Calu3 (cell line): ENCODE measurements at regions not wholly inside any gene's neighbourhood (a gene's known extent, or its start where the extent isn't known, plus 50 kb on each side); places are given as distances from the start of the nearest gene placed in this dataset.

Experiments
- BruUV-seq: library from RNA; stranded (reverse); fragments of 400-500 nt; replicated peaks from 2 replicates; lab custom pipeline; 2021; lab: Mats Ljungman, UMichigan
- CTCF ChIA-PET: fragments of 300-600 bp; sonication (Branson Sonifier 250); formaldehyde crosslinking; loops from one replicate; lab custom pipeline; 2022; ENCODE audit warnings: antibody characterized with exemption; lab: Charles Lee
- DNase-seq: peaks from one replicate; pipeline ENCODE4 v3.0.0; 2022
- H3K27ac Mint-ChIP-seq: one replicate; pipeline ENCODE4 v1.8.0; 2022; ENCODE audit warnings: mixed read lengths; ENCODE audit not compliant: unreplicated experiment
- H3K27me3 Mint-ChIP-seq: one replicate; pipeline ENCODE4 v1.8.0; 2022; ENCODE audit warnings: mixed read lengths; ENCODE audit not compliant: unreplicated experiment
- H3K36me3 Mint-ChIP-seq: one replicate; pipeline ENCODE4 v1.8.0; 2022; ENCODE audit warnings: mild to moderate bottlenecking, moderate library complexity, mixed read lengths; ENCODE audit not compliant: insufficient read depth, unreplicated experiment
- H3K4me1 Mint-ChIP-seq: one replicate; pipeline ENCODE4 v1.8.0; 2022; ENCODE audit warnings: mild to moderate bottlenecking, low read depth, mixed read lengths; ENCODE audit not compliant: unreplicated experiment
- H3K4me3 Mint-ChIP-seq: one replicate; pipeline ENCODE4 v1.8.0; 2022; ENCODE audit warnings: mild to moderate bottlenecking, low read depth, moderate library complexity, mixed read lengths; ENCODE audit not compliant: unreplicated experiment
- H3K9me3 Mint-ChIP-seq: one replicate; pipeline ENCODE4 v1.8.0; 2022; ENCODE audit warnings: low read depth, mixed read lengths; ENCODE audit not compliant: unreplicated experiment
- CTCF ChIP-seq: fragments of 200-600 bp; IDR thresholded peaks from one replicate; pipeline ENCODE4 v1.8.0; 2022; ENCODE audit warnings: antibody characterized with exemption; ENCODE audit not compliant: unreplicated experiment
- intact Hi-C: fragments of 100-400 bp; cut with micrococcal nuclease; formaldehyde crosslinking; loops from one replicate; pipeline ENCODE4 v1.10.0; 2022; ENCODE audit not compliant: unreplicated experiment

GRCh38 chr1:229141271-229141670 is 129.6 kb upstream of the RAB4A start:
- no peak for TF ChIP-seq CTCF
- CTCF ChIA-PET: no interaction called here
- DNase-seq: no peak
- BruUV-seq: no TSS peak
- H3K36me3 Mint-ChIP-seq: no peaks in the 10 kb centered on the region
- intact Hi-C loops: no loop called here
- no peak overlapping the region for H3K27ac Mint-ChIP-seq
- peaks cover 28% of the 10 kb centered on the region for H3K4me1 Mint-ChIP-seq
- H3K27me3 Mint-ChIP-seq: no peaks in the 10 kb centered on the region
- H3K9me3 Mint-ChIP-seq: no peaks in the 10 kb centered on the region
- H3K4me3 Mint-ChIP-seq: no peak overlapping the region

GRCh38 chr1:229141689-229142377 is 129.1 kb upstream of the RAB4A start:
- H3K36me3 Mint-ChIP-seq: no peaks in the 10 kb centered on the region
- BruUV-seq: no TSS peak
- CTCF ChIA-PET: interaction anchor here (0.6 kb wide), 1 partner anchor 416 kb away, joined by 3 read pairs; no protein-coding TSS in a partner anchor
- no peaks in the 10 kb centered on the region for H3K9me3 Mint-ChIP-seq
- no peak for TF ChIP-seq CTCF
- no peak overlapping the region for H3K4me3 Mint-ChIP-seq
- no peak overlapping the region for H3K27ac Mint-ChIP-seq
- intact Hi-C loops: no loop called here
- H3K4me1 Mint-ChIP-seq: peaks cover 28% of the 10 kb centered on the region
- DNase-seq: no peak
- H3K27me3 Mint-ChIP-seq: no peaks in the 10 kb centered on the region

- Mint-ChIP-seq H3K36me3 (no peaks in the 10 kb centered on the region), H3K4me1 (peaks cover 24% of the 10 kb centered on the region), H3K27ac (no peak overlapping the region), H3K4me3 (no peak overlapping the region), H3K27me3 (no peaks in the 10 kb centered on the region), H3K9me3 (no peaks in the 10 kb centered on the region)
- no peak for DNase-seq
- no peak for TF ChIP-seq CTCF
- no TSS peak for BruUV-seq
- intact Hi-C loops: no loop called here
- CTCF ChIA-PET: interaction anchor here (0.6 kb wide), 1 partner anchor 416 kb away, joined by 3 read pairs; no protein-coding TSS in a partner anchor
Observed at GRCh38 chr1:229142471-229142870, 128.4 kb upstream of the RAB4A start.

- Mint-ChIP-seq H3K27me3 (no peaks in the 10 kb centered on the region), H3K27ac (no peak overlapping the region), H3K36me3 (no peaks in the 10 kb centered on the region), H3K4me1 (peaks cover 9% of the 10 kb centered on the region), H3K9me3 (no peaks in the 10 kb centered on the region), H3K4me3 (no peak overlapping the region)
- intact Hi-C loops: no loop called here
- no TSS peak for BruUV-seq
- no peak for TF ChIP-seq CTCF
- DNase-seq: no peak
- CTCF ChIA-PET: interaction anchor here (0.8 to 1.3 kb wide), 2 partner anchors 10 to 455 kb away, joined by 3 read pairs; no protein-coding TSS in a partner anchor
Observed at GRCh38 chr1:229146647-229147046, 124.3 kb upstream of the RAB4A start.
